HG03571 (cell line): ENCODE measurements at regions not wholly inside any gene's neighbourhood (a gene's known extent, or its start where the extent isn't known, plus 50 kb on each side); places are given as distances from the start of the nearest gene placed in this dataset.
A peak's percentile ranks its signal among the peaks of the same experiment; 100 is the strongest.
"Not testable (repeated sequence)": the region's sequence is repeated elsewhere in the genome, so short reads cannot be mapped to it uniquely, and the experiment has no call there.

ENCODE experiments used
- ATAC-seq: cut with Tn5 transposase; IDR thresholded peaks from one replicate; pipeline ENCODE4 v1.9.1; 2021; ENCODE audit not compliant: unreplicated experiment

DNA sequence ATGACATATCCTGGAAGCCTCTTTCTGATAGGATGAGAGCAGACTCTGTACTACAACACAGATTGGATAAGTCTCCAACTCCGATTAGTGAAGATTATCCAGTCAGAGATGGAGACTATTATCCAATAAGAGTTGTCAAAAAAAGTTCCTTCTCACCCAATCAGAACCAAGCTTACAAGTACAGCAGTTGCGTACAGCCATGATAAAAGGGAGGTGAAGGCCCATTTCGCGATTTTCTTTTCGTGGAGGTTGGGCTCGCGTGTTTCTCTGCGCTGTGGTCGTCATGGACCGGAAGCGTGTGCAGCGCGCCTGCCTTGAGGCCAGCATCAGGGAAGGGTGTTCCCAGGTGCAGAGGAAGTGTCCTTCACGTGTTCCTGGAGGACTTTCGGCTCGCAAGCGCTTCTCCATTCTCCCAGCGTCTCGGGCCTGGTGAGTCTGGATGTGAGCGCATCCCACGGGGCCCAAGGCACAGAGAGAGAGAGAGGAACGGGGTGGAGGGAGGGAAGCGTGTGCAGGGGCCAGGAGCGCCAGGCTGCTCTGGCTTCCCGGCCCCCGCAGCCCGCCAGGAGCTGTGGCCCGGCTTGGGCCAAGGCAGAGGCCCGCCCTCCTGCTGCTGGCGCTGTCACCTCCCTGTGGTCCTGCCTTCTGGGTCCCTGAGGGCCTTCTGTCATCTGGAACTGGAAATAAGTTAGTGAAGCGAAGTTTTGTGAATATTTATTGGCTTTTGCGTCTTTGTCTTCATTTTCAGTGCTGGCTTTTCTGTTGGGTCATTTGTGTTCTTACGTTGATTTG is 53.9 kb downstream of the CDRT15L2 start:
- ATAC-seq, result not testable (repeated sequence)

DNA sequence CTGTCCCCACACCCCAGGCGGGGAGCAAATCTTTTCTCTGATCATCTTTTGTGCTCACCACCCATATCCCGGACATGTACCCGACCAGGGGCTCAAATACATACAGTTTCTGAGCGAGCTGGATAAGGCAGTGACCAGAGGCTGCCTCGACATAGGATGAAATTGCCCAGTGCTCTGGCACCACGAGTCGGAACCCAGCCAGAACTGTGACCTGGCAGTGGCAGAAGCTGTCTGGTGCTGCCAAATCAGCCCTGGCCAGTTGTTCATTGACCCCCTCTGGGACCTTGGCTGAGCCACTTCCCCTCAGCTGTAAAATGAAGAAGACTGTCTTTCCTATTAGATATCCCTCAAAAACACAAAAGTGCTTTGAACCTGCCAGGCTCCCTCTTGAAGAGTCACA is 60.6 kb downstream of the CDRT15L2 start:
- not testable (repeated sequence) for ATAC-seq

DNA sequence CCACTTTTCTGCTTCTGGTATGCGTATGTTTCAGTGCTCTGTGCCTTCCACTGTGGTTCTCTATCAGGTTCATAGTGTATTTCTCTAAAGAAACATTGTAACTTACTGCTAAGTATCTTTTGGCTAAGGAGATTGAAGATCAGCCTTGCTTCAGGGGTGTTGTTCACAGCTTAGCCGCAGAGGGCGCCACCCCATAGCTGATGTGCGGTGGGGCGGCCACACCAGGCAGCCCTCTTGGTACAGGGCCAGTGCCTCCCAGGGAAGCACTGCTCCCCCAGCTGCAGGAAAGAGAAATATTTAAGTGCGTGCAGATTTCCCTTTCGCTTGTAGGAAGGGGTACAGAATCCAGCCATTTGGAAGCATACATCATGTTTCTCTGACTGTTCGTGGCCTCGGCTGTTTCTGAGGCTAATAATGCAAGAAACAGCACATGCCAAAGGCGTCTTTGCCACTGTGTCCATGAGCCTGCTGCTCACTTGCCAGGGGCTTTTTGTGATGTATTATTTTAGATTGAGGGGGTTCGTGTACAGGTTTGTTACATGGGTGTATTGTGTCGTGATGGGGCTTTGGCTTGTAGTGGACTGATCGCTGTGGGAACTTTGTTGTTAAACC is 67.2 kb downstream of the CDRT15L2 start:
- ATAC-seq, result not testable (repeated sequence)

DNA sequence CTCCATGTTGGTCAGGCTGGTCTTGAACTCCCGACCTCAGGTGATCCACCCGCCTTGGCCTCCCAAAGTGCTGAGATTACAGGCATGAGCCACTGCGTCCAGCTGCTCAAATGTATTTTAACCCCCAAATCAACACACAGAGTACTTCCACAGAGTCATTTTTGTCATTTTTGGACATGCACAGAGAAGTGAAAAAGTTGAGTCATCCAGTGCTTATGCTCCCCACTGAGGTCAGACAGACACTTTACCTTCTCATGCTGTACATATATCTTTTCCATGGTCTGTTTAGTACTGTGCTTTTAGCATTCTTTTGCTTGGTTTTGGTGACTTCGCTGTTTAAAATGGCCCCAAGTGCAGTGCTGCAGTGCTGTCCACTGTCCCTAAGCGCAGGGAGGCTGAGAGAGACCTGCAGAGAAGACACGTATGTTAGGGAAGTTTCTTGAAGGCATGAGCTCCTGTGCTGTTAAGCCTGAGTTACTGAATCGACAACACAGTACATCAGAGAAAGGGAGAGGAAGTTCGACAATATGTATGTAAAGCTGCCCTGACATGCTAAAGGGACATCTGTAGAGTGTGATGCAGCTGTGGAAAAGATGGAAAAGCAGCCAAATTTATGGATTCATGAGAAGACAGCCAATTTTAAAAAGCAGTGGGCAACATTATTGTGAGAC is 69.7 kb downstream of the CDRT15L2 start:
- peak; percentile 69 for ATAC-seq

DNA sequence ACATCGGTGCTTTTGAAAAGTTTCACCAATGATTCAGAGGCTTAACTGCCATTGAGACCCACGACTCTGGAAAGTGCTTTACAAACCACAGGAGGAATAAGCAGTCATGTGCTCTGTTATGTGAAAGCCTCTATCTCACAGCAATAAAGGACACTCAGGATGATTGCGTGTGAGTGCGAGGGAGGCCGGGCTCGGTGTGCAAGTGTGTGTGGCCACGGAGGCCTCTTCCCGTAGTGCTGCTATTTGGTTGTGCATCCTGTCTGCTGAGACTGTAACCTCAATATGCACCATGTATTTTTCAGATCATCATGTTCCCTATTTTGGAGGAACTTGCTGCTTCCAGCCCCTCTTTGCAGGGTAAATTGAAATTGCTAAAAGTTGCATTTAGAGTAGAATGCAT is 71.5 kb downstream of the CDRT15L2 start:
- not testable (repeated sequence) for ATAC-seq

DNA sequence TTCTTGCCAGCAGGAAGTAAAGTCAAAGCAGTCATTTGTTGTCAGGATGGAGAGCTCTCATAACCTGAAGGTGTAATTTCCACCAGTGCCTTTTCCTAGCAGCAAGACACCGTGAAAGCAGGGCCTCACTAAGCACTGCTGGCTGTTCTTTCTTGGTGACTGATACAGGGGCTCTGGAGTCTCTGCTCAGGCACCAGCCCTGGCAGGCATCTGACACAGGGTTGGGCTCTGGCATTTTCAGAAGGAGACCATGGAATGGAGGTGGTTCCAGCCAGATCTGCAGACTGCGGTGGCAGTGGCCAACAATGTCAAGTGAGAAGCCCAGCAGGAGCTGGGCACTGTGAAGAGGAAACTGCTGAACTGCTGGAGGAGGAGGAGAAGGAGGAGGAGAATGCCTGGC is 72.2 kb downstream of the CDRT15L2 start:
- not testable (repeated sequence) for ATAC-seq

DNA sequence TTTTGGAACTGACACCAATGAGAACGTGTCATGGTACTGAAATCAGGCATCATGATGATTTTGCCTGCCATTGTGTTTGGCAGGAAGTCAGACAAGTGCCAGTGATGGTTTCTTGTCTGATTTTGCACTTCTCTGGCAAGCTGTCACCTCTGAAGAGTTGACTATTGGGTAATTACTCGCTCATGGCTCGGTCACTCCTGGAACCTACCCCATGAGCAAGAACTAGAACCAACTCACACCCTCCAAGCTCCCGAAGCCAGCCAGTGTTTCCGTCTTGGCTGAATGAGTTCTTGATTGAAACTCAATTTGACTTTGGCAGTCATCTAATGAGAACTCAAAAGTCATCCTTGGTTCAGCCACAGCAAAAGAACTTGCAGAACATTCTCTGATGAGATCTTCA is 73.9 kb downstream of the CDRT15L2 start:
- ATAC-seq, result not testable (repeated sequence)

DNA sequence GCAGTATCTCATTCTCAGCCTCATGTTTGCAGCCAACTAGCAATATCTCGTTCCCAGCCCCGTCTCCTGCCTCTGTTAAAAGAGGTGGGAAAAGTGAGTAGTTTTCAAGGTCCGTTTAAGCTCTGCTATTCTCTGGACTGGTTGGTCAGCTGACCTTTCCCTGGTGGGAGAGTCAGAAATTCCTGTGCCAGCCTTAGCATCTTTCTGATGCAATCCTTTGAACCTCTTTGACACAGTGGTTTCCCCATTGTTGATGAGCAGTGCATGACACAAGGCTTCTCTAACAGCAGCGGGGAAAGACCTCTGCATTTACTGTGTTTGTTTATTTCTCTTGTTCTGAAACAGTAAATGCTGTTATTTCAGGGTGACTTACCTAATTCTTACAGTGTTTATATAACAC is 74.6 kb downstream of the CDRT15L2 start:
- not testable (repeated sequence) for ATAC-seq

DNA sequence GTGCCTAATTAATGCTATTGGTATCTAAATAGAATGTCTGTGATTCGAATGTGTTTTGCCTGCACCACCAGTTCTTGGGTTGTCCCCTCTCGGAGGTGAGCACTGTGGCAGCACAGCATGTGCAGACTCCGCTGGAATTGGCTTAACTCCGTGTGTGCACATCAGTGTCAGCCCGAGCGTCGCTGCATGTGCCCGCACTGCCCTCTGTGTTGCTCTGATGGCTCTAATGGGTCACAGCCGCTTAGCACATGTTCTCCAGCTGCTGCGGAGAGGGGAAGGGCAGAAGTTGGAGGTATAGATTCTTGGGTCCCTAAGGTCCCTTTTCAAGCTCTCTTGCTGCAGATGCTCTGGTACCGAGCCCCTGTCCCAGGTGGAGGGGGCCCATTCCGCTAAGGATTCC is 75.1 kb downstream of the CDRT15L2 start:
- not testable (repeated sequence) for ATAC-seq

DNA sequence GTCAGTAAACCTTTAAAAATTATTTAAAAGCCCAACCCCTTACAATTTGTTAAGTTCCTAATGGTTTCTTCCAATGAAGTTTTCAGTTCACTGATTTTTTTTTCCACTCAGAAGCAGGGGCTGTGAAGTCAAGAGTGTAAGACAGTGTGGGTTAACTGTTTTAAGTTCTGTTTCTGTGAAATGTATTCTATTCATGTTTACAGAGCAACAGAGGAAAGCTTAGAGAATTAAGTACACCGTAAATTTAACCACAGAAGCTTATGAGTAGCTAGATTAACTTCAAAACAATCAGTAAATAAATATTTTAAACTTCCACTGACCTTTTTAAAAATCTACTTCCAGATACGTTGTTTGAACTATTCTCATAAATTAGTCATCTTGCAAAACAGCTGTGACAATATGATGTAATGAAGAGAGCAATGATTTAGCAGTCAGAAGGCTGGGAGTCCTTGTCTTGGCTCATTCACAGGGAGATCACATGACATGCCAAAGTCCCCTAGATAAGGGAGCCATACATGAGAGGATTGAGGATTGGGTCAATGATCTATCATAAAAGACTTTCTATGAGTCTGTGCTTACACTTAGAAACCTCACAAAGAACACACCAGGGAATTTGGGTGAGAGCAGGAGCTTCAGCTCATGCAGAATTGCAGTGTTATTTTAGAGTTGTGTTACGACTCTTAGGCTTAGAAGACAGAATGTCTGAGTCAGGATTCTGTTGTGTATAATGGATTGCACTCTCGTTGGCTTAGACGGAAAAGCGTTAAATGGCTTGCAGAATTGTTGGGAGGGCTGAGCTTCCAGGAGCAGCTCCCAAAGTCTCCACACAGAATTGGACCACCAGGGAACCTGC is 85.8 kb downstream of the CDRT15L2 start:
- not testable (repeated sequence) for ATAC-seq

DNA sequence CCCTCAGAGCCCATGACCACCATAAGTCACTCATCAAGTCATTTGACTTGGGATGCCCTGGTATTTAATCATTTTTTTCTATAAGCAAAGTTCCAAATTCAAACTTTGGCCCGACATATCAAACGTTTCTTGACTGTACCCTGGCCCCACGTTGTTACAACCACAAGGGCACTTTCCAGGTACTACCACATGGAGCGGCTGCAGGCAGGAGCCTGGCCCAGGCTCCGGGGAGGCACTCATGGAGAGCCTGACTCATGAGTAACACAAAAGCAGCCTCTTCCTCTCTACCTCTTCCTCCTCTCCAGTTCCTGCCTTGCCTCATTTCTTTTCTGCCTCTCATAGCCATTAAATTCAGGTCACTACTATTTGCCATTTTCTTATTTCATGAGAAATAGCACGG is 87.2 kb downstream of the CDRT15L2 start:
- not testable (repeated sequence) for ATAC-seq

DNA sequence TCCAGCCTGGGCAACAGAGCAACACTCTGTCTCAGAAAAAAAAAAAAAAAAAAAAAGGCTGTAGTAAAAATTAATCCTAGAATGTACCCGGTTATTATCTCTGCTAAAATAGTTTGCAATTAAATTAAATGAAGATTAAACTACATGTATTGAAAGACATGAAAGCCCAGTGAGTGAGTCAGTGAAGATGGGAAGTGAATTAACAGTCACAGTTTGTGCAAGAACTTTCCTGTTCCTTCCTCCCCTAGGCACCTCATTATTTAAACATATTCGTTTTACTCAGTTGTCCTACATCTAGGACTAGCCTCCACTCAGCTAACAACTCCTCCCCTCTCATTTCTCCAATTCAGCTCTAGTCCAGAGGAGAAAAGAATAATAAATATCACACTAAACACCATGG is 88.2 kb downstream of the CDRT15L2 start:
- not testable (repeated sequence) for ATAC-seq

DNA sequence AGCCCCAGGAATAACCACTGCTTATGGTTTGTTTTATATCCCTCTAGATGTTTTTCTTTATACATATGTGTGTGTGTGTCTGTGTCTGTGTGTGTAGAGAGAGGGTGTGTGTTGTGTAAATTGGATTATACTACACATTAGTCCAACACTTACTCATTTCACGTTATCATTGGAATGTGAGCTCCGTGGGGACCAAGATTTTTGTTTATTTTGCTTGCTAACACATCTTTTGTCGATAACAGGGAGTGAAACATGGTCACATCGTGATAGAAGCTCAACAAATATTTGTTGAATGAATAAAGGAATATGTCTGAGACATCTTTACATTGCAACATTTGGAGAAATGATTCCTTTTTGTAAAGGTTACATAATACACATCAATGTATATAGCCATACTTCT is 88.8 kb downstream of the CDRT15L2 start:
- not testable (repeated sequence) for ATAC-seq

DNA sequence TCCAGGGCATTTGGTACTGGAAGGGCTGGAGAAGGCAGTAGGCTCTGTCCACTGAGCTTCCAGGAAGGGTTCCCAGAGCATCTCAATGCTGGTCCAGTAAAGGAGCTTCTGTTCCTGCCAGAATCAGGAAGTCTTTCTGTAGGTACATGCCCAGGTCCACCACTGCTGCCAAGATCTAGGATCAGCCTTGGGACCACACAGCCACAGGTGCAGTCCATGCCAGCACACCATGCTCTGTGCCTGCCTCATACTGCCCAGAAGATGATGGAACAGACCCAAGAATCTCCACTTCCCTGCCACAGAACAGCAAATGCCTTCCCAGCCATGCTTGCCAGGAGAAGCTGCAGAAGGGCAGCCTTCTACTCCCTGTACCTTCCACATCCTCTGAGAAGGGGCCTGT is 89.3 kb downstream of the CDRT15L2 start:
- ATAC-seq, result not testable (repeated sequence)

DNA sequence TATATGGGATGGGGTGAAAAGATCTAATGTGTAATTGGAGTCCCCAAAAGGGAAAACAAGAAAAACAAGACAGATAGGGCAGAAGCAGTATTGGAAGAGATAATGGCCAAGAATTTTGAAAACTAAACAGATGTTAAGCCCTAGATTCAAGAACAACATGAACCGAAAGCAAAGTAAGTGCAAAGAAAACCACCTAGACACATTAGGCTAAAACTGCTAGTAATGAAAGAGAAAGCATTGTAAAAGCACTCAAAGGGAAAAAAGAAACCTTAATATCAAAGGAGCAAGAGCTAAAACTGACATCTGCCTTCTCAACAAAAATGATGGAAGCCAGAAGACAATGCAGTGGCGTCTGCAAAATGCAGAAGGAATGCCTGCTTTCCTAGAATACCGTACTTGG is 91.0 kb downstream of the CDRT15L2 start:
- not testable (repeated sequence) for ATAC-seq

DNA sequence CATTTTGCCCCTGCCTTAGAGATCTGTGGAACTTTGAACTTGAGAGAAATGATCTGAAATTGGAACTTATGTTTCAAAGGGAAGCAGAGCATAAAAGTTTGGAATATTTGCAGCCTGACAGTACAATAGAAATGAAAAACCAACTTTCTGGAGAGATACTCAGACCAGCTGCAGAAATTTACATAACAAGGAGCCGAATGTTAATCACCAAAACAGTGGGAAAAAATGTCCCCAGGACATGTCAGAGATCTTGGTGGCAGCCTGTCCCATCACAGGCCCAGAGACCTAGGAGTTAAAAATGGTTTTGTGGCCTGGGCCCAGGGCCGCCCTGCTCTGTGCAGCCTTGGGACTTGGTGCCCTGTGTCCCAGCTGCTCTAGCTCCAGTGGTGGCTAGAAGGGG is 94.8 kb downstream of the CDRT15L2 start:
- not testable (repeated sequence) for ATAC-seq

DNA sequence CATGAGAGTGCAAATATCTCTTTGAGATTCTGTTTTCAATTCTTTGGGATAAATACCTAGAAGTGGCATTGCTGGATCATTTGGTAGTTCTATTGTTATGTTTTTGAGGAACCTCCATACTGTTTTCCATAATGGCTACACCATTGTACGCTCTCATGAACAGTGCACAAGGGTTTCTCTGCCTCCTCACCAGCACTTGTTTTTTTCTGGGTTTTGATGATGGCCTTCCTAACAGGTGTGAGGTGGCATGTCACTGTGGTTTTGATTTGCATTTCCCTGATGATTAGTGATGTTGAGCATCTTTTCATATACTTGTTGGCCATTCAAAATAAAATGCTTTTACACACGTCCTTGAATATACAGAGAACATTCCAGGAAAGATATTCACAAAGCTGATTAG is 96.2 kb downstream of the CDRT15L2 start:
- ATAC-seq, result not testable (repeated sequence)

DNA sequence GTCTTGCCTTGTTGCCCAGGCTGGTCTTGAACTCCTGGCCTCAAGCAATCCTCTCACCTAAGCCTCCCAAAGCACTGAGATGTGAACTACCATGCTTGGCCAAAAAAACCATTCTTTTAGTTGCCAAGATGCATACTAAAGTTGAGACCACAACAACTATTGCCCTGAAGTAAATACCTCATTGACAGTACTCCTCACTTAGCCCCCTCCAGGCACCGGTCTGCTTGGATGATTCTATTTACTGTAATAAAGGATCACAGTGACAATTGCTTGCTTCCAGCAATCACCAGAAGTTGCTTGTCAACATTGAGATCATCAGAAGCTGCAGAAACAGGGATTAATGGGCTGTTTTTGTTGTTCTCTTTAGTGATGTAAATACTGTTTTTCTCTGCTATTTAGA is 97.1 kb downstream of the CDRT15L2 start:
- not testable (repeated sequence) for ATAC-seq

DNA sequence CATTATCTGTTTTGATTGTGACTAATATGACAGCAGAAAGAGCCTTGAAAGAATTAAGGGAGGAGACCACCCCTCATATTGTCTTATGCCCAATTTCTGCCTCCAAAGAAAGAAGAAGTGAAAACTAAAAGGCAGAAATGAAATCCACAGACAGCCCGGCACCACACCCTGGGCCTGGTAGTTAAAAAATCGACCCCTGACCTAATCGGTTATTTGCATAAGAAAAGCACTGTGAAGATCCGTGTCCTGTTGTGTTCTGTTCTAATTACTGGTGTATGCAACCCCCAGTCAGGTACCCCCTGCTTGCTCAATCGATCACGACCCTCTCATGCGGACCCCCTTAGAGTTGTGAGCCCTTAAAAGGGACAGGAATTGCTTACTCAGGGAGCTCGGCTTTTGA is 97.9 kb downstream of the CDRT15L2 start:
- ATAC-seq, result not testable (repeated sequence)

DNA sequence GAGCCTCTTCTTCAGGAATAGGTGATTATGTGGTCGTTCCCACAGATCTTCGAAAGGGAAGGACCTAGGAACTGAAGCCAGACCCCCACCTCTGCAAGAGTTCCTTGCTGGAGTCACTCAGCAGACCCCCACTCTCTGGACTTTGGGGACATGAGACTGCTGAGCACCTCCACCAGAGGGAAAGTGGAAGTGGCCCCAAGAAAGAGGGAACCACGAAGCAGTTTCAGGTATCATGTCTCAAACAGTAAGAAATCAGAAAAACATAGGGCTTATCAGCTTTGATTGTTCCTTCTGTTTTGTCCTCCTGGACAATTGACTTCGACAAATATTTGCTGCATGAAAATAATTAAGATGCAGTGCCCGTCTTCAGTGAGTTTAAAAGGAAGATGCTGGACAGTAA is 98.9 kb downstream of the CDRT15L2 start:
- not testable (repeated sequence) for ATAC-seq
